Retina (tissue), 1 donor: ENCODE measurements at regions not wholly inside any gene's neighbourhood (a gene's known extent, or its start where the extent isn't known, plus 50 kb on each side); places are given as distances from the start of the nearest gene placed in this dataset.

Source experiments
- DNase-seq: peaks from one replicate; pipeline ENCODE4 v3.0.0-alpha.2; 2016

DNA sequence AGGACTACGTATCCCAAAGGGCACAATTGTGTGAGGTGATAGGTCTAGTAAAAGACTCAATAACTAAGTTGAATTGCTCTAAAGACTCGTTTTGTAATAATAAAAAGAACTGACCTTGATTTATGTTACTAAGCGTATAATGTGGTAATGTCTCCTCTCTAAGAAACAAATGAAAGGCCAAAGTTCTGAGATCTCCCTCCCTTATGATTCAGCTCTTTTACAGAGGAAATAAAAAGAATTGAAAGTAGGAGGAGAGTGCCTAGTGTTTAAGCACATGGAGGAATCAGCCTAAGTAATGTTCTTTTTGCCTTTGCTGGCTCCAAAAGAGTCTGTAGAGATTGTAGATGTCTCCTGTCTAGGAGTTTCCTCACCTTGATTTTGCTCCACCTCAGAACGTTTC is 98.0 kb downstream of the ARL4A start:
- DNase-seq = no peak

DNA sequence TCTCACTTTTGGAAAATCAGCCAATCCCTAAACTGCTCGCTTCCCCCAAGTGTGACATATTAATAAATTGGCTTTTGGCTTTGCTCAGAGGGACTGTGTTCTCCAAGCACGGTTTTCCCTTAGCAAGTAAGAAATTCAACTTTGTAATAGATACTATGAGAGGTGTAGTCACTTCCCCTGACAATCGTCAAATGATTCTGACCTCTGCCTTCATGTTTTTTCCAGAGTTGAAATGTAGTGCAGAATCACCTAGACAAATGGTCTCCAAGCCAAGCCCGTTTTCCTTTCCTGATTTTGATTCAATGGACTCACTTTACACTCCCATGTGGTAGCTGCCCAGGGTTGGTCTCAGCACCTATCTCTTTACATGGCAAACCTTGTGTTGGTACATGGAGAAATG is 99.1 kb downstream of the ARL4A start:
- DNase-seq = no peak

DNA sequence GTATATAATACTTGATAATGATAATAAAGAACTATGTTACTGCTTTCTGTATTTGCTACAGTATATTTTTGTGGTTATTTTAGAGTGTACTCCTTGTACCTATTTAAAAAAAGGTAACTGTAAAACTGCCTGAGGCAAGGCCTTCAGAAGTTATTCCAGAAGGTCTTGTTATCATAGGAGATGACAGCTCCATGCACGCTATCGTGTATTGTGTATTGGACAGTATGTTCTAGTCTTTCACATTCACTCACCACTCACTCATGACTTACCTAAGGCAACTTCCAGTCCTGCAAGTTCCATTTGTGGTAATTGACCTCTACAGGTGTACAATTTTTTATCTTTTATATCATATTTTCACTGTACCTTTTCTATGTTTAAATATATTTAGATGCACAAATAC is 100.7 kb downstream of the ARL4A start:
- no peak for DNase-seq

DNA sequence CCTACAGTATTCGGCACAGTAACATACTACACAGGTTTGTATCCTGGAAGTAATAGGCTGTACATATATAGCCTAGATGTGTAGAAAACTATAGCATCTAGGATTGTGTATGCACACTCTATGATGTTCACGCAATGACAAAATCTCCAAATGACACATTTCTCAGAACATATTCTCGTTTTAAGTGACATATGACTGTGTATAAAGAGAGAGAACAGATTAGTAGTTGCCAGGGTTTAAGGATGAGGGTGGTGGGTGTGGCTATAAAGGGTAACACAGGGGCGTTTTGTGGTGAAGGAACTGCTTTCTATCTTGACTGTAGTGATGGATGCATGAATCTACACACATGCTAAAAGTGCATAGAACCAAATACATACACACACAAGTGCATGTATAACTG is 101.2 kb downstream of the ARL4A start:
- no peak for DNase-seq

DNA sequence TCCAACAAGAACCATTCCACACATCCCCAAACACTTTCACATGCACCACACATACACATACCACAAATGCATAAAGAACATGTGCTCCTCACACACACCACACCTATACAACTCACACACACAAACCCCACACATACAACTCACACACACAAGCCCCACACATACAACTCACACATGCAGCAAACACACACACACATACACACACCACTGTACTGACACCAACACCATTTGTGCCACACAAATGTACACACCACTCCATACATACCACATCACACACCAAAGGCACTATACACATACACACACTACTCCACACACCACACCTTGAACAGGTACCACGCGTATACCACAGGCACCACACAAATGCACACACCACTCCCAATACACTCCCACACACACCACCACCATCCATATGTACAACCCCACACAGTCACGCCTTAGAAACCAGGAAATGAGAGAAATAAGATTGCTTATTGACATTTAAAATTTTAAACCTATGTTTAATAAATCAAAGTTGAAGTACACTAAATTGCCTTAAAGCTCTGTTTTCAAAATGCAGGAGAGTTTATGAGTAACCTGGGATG is 107.4 kb downstream of the ARL4A start:
- DNase-seq = no peak

DNA sequence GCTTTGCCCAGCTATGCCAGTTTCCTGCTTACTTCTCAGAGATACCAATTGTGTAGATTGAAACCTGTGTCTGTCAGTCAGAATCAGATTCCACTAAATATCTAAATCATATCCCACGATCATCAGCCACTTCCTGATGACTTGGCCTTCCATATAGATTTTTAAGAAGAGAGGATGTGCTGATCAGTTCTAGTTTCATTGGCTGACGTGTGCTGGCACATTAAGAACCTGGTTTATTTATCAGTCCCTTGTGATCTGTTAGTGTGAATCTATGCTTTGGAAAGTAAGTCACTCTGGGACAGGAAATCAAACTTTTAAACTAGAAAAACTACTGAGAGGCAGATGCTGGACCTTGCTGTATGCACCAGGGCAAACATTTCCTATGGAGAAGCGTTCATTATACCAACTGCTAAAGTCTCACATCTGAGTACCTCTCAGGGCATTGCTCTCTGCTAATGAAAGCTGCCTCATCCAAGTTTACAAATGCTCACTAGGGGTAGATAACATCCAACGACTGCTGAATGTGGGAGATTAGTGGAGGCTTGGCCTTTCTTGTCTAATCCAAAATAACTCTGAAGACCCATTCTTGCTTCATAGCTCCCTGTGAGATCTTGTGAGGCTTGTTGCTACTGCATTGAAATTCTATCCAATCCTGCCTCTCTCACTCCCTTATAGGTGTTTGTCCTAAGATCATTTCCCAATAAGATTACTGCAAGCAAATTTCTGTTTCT is 109.1 kb downstream of the ARL4A start:
- DNase-seq = no peak

DNA sequence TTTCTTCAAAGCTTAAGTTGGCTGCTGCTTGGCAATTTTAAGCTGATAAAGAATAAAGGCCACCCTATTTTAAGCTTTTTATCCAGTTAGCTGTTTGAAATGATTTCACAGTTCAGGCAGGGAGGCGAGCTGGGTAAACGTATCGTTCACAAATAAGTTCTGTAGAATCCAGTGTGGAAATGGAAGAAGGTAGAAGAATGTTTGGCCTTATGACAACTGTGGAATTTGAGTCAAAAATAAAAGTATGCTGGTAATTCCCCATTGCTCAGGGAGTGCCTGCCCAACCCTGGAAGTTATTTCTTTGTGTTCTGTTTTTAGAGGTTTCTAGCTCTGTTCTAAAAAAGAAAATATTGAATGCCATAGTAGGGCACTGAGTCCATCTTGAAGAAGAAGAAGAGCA is 113.1 kb downstream of the ARL4A start:
- no peak for DNase-seq

DNA sequence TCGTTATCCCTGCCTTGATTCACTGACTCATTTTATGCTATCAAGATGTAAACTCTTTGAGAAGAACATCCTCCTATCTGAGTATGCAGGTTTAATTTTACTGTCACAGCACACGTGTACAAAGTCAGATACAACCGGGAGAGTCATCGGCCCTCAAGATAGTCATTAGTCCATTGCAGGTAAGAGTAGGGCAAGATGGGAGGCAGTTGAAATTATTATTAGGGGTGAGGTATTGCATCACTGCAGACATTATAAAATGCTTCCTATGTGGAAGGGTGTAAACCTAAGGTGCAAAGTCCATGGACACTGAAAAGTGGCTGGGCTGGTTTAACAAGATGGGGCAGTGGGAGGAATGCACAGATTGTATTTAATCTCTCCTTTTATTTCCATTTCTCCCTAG is 113.7 kb downstream of the ARL4A start:
- no peak for DNase-seq

DNA sequence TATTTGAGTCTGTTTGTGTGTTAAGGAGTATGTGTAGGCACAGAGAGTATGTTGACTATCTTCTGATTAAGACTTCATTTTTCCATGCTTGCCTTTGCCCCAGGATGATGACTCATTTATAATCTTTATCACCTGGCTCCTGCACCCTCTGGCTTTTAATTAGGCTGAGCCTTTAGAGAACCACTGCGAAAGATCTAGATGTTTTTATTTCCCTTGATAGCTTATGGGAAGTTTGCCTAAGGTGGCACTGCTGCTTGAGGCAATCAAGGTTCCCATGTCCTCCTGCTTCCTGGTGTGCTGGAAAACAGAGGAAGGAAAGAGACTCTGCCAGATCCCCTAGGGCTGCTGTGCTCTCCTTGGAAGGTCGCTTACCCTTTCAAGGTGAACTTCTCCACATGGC is 114.6 kb downstream of the ARL4A start:
- DNase-seq = no peak

DNA sequence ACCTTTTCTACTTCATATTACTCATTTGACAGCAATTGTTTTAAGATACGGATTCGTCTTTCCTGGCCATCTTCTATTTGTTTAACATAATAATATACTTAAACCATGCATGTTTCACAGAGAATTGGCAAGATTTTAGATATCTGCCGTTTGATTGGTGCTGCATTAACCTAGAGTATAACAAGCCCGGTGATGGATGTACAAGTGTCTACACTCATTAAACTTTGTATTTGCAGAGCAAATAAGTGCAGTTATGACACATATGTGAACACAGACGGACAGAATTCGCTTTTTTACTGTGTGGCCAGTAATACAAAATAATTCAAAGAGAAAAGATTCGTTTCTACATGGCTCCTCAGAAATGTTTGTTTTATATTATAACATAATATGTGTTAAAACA is 116.1 kb downstream of the ARL4A start:
- DNase-seq = no peak

DNA sequence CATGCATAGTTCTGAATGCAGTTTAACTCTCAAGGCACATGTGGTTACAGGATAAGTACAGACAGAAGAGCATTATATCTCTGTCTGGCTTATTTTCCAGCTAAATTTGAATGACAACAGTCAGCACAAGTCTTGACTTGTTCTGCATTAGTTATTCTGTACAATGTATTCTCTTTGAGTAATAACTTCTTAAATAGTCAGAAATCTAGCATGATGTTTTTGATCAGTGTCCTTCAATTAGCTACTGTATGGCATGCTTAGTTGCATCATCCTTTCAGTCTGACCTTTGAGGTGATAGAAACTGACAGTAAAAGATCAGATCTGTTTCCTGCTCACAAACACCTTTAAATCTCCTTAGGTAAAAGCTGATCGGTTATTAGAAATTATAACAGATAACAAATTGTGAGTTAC is 118.1 kb downstream of the ARL4A start:
- no peak for DNase-seq

DNA sequence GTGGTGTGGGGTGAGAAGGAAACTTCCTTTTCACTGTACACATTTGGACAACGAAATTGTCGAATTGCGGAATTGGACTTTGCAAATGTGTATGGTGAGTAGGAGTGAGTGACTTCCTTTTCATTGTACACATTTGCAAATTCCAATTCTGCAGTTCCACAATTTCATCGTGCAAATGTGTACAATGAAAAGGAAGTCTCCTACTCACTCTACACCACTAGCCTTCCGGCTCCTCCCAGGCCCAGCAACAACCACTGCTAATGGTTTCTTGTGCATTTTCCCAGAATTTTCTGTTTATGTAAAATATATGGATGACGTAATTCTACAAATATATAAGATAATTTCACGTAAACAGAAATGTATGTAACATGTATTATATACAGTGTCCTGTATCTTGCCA is 118.5 kb downstream of the ARL4A start:
- DNase-seq = no peak

DNA sequence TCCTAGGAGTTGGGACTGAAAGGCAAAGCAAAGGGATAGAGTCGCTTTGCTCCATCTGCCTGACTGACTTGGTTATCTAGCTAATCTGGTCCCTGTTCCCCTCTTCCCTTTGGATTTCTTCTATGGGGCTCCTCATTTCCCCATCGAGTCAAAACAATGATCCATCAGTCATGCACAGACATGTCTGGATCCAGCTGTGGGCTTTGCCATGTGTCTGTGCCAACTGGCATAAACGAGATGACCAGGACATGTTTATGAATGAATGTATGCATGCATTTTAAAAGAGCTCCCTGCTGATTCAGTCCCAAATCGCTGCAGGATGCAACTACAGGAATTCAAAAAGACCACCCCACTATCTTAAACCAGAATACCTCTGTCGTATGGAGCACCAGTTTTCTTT is 122.0 kb downstream of the ARL4A start:
- peak; percentile 2 for DNase-seq

DNA sequence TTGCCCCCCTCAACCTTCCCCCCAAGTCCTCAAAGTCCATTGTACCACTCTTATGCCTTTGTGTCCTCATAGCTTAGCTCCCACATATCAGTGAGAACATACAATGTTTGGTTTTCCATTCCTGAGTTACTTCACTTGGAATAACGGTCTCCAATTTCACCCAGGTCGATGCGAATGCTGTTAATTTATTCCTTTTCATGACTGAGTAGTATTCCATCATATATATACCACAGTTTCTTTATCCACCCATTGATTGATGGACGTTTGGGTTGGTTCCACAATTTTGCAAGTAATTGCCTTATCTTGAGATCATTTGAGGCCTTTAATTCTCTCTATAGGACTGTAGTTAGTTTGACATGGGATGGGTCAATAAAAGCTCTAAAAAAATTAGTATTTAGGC is 124.7 kb downstream of the ARL4A start:
- no peak for DNase-seq

DNA sequence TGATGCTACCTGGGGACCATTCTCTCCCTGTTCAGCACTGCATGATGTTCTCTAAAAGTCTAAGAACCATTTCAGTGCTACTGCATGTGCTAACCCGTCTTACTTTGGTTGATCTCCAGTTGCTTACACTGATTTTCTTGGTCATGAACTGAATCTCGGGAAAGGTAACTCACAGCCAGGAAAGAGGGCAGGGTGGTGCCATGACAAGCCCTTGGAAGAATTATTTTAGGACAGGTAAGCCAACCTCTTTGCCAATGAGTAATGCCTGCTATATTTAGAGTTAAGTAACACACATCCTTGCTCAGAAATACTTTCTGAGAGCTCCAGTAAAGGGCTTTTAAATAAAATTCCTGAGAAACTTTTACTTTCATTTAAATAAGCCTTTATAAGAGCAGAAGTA is 126.7 kb downstream of the ARL4A start:
- DNase-seq = no peak

DNA sequence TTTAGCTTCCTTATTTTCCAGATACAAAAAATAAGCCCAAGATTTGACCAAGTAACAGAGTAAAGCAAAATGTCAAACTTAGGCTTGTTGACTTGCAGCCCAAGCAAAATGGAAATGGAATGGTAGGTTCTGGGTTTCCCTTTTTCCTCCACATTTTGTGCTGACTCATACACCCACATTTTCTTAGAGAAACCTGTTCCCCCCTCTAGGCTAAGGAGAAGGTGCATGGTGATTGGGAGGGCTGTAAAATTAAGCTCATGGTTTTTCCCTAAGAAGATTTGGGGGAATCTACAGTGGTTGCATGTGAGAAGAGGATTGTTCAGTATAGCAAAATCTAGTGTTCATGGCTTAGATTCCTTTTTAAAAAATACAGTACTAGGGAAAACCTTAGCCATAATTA is 127.4 kb downstream of the ARL4A start:
- DNase-seq = no peak

DNA sequence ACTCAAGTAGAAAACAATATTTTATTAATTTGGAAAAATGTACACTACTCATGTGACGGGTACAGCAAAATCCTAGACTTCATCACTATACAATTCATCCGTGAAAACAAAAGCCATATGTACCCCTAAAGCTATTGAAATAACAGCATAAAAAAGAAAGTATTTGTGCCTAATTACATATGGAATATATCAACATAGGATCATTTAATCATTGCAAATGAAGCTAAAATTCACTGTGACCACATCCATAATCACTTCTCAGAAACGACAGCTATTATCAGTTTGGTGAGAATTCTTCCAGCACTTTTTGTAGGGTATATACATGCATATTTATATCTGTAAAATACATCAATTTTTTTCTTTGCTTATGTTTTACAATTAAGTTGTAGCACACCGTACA is 128.0 kb downstream of the ARL4A start:
- no peak for DNase-seq

DNA sequence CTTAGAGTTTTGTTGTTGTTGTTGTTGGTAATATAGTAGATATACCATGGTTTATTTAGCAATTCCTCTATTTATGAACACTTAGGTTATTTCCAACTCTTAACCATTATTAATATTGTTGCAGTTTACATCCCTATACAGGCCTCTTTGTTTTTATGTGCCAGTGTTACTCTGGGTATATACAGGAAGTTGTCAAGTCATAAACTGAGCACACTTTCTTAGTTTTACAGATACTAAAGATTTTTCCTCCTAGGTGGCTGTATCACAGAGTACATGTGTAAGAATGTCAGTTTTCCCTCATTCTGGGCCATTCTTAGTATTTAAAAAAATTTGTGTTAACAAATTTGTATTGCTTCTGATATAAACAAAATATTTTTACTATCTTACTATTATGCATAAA is 128.4 kb downstream of the ARL4A start:
- DNase-seq = no peak

DNA sequence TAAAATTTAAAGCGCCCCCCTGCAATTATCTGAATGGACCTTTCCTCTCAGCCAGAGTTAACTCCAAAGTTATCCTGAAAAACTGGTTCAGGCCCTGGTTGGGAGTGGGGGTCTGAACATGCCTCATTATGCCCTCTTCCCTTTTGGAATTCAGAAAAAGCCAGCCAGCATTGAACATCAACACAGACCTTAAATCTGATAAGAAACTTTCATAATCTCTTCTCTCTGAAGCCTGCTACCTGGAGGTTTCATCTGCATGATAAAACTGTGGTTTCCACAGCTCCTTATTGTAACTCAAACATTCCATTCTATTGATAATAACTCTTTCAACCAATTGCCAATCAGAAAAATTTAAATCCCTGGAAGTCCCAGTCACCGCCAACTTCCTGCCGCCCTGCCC is 133.3 kb downstream of the ARL4A start:
- DNase-seq = no peak

DNA sequence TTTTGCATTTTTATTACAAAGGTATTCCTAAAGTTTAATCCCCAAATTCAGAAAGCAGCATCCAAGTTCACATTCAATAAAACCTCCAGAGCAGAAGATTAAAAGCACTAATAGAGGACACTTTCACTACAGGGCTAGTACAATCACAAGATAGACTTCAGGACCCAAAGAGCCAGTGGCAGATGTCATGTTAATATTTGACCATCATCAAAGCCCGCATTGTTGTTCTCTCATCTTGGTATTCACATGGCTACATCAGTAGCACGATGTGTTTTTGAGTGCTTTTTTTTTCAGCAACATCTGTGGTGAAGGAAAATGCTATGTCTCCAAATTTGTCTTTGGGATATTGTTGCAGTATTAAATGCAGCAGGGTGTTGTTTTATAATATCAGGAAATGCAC is 134.3 kb downstream of the ARL4A start:
- DNase-seq = no peak

DNA sequence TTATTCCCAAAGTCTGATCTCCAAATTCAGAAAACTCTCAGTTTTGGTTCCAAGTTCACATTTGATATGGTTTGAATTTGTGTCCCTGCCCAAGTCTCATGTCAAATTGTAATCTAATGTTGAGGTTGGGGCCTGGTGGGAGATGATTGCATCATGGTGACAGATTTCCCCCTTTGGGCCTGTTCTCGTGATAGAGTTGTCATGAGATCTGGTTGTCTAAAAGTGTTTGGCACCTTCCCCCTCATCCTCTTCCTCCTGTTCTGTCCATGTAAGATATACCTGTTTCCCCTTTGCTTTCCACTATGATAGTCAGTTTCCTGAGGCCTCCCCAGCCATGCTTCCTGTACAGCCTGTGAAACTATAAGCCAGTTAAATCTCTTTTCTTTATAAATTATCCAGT is 138.6 kb downstream of the ARL4A start:
- DNase-seq = no peak

DNA sequence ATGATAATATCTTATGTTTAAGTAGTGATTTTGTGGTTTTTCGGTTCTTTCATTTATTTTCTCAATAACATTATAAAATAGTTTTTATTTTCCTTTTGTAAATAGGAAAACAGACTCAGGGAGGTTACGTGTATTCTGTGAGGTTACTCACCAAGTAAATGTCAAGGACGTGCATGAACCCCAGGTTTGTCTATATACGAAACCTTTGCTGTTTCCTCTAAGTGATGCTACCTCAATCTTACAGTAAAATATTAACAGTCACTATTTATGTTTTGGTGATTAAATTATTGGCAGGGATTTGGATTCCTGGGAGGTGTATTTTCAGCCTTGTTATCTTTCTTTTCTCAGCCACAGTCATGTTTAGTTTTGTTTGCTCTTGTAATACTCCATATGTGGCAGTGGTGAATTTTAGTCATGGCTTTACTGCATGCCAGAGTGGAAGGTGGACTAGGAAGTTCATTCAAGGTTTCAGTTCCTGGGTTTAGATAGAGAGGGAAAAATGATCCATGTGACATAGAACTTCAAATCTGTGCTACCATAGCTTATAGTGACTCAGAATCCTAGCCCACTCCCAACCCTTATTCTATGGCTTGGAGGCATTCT is 139.9 kb downstream of the ARL4A start:
- no peak for DNase-seq

DNA sequence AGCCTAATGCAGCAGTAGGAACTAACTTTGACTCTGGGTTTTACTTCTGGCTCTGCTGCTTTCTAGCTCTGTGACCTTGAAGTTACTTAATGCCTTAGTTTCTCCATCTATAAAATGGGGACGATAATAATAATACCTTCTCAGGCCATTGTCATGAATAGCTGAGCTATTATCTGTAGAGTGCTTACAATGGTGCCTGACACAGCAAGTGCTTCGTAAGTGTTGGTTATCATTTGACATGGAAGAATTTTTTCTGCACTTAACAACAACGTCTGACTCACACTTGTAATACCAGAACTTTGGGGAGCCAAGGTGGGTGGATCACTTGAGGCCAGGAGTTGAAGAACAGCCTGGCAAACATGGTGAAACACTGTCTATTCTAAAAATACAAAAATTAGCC is 140.5 kb downstream of the ARL4A start:
- no peak for DNase-seq

DNA sequence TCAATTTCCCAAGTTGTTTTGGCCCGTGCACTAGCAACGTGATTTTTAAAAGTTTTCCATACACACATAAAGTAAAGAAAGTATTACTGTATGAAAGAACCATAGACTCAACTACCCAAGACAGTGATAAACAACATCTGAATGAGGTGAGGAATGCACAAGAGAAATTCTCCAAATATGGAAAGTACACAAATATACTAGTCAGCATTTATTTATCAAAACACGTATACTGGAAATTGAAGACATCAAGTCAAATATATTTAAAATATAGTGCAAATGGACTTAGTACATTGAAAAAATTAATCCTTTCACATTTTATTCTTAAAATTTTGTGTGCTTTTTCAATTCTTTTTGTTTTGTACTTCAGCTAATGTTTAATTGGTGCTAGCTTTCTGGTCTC is 143.6 kb downstream of the ARL4A start:
- DNase-seq = no peak

DNA sequence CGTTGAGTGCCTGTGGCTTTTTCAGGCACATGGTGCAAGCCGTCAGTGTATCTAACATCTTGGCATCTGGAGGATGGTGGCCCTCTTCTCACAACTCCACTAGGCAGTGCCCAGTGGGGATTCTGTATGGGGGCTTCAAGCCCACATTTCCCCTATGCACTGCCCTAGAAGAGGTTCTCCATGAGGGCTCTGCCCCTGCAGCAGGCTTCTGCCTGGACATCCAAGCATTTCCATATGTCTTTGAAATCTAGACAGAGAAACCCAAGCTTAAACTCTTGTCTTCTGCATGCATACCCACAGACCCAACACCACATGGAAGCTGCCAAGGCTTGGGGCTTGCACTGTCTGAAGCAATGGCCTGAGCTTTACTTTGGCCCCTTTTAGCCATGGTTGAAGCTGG is 146.4 kb downstream of the ARL4A start:
- DNase-seq = no peak
